Stimulated activated CD4-positive, alpha-beta T cell treated with anti-CD3 and anti-CD28 coated beads, Interleukin-12 subunit alpha, Interleukin-12 subunit beta, amount 100 ng/mL, for 4 hours (primary cell): ENCODE measurements at regions not wholly inside any gene's neighbourhood (a gene's known extent, or its start where the extent isn't known, plus 50 kb on each side); places are given as distances from the start of the nearest gene placed in this dataset.
"Not testable (repeated sequence)": the region's sequence is repeated elsewhere in the genome, so short reads cannot be mapped to it uniquely, and the experiment has no call there.

ENCODE experiments used
- DNase-seq: peaks from one replicate; pipeline ENCODE4 v3.0.0-alpha.2; 2020

DNA sequence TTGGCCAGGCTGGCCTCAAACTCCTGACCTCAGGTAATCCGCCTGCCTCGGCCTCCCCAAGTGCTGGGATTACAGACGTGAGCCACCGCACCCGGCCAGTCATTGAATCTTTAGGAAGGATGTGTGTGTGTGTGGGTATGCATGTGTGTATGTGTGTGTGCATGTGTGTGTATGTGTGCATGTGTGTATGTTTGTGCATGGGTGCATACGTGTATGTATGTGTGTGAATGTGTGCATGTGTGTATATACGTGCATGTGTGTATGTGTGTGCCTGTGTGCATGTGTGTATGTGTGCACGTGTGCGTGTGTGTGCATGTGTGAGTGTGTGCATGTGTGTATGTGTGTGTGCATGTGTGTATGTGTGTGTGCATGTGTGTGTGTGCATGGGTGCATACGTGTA is 120.1 kb upstream of the SHH start:
- not testable (repeated sequence) for DNase-seq

DNA sequence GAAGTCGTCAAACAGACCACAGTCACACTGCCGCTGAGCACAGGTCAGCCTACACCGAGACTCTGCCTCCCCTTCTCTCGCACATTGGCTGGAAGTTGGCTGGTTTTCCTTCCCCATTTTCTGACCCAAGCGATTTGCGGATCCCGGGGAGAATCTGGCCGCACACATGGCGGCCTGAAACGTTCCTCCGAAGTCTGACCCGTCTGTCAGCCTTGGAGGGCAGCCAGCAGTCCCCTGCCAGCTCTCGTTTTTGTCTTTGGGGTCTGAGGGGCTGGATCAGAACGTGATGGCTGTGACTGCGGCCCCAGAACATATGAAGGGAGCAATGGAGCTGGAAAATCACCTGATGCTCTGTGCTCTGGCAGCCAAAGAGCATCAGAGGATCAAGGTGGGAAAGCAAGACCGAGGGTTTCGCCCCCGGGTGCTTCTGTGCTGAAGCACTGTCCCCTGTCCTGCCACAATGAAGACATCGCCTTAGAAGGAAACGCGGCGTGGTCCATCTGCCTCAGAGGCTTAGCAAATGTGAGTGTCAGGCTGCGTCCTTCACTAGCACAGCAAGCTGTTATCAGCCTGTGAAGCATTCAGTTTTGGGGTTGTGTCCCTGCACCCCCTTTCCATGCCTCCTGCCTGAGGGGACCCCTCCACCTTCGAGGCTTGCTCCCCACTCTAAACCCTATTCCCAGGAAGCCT is 119.3 kb upstream of the SHH start:
- DNase-seq = no peak

GRCh38 chr7:155930527-155930926 is 118.3 kb upstream of the SHH start:
- no peak for DNase-seq

- DNase-seq = no peak
Observed at GRCh38 chr7:155930061-155930460, 117.8 kb upstream of the SHH start.

DNA sequence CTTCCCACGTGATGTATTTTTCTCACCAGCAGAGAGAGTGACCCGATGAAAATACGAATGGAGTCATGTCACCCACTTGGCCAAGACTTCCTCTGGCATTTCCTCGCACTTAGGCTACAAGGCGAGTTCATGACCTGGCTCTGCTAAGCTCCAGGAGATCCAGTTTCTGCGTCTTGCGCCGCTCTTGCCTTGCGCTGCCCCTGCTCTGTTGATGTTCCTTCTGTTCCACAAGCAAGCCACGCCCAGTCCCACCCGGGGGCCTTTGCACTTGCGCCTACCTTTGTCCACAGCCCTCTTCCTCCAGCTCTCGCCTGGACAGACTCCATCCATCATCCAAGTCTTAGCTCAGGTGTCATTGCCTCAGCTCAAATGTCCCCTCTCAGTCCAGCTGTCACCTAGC is 116.3 kb upstream of the SHH start:
- DNase-seq = no peak

GRCh38 chr7:155927905-155928304 is 115.6 kb upstream of the SHH start:
- no peak for DNase-seq

GRCh38 chr7:155925682-155926081 is 113.4 kb upstream of the SHH start:
- no peak for DNase-seq

- no peak for DNase-seq
Observed at GRCh38 chr7:155922067-155922816, 110.0 kb upstream of the SHH start.

DNA sequence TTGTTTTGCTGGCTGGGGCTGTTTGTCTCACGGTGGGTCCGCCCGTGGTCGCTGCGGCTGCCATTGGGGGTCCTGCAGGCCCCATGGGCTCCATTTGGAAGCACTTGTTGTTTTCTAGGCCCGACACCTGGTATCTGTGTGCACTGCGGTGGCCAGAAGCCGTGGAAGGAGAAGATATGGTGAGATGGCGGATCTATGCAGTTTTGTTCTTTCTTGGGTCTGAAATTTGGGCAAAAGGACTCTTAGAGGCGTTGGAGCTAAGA is 109.5 kb upstream of the SHH start:
- no peak for DNase-seq

GRCh38 chr7:155921086-155921803 is 109.0 kb upstream of the SHH start:
- DNase-seq = no peak

- DNase-seq = no peak
Observed at GRCh38 chr7:155920068-155920461, 107.8 kb upstream of the SHH start.

- no peak for DNase-seq
Observed at GRCh38 chr7:155919391-155920067, 107.3 kb upstream of the SHH start.

DNA sequence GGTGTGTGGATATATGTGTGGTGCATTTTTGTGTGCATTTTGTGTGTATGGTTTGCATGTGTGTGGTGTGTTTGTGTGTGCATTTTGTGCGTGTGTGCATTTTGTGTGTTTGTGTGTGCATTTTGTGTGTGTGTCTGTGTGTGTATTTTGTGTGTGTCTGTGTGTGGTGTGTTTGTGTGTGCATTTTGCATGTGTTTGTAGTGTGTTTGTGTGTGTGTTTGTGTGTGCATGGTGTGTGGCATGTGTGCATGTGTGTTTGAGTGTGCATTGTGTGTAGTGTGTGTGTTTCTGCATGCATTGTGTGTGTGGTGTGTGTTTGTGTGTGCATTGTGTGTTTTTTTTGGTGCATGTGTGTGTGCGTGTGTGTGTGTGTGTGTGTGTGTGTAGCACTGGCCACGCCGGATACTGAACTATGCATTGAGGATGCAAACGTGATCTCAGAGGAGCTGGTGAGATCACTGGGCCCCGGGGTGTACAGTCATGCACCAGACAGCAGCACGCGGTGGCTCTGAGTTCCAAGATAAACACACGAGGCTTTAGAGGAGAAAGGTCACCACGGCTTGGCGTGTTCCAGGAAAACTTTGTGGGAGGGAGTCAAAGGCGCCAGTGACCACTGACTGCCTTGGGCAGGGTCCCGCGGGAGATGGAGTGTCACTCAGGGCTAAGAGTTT is 106.6 kb upstream of the SHH start:
- no peak for DNase-seq

DNA sequence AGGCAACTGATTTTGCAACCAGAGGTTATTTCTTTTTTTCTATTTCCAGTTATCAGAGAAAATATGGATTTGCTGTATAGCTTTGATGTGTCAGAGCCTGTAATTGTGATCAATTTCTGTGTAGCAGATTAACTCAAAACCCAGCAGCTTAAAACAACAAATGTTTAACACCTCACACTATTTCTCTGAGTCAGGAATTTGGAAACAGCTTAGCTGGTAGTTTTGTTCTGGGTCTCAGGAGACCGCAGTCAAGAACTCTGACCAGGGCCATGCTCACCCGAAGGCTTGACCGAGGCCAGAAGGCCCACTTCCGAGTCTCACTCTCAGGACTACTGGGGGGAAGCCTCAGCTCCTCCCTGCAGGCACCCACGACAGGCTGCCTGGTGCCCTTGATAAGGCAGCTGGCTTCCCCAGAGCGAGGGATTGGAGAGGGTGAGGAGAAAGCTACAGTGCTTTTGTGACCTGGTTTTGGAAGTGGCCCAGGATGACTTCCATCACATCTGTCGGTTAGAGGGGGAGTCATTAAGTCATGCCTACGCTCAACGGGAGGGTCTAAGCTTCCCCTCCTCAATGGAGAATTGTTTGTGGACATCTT is 105.7 kb upstream of the SHH start:
- no peak for DNase-seq

- DNase-seq = no peak
Observed at GRCh38 chr7:155916926-155917655, 104.8 kb upstream of the SHH start.

- DNase-seq = no peak
Observed at GRCh38 chr7:155914341-155914740, 102.1 kb upstream of the SHH start.

DNA sequence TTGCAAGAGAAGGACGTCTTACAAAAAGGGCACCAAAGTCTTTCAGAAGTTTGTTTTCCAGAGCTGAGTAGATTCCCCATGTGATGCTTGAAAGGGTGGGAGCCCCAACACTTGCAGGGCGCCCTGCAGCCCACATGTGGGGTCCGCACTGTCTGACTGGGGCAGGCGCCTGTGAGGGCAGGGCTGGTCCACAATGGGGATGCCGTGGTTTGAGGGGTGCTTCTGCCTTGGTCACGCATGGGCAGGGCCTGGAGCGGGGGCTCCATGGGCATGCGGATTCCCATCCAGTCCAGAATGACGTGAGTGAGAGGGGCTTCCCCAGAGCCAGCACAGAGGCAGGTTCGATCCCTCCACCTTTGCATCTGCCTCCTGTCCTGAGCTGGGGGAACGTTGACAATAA is 101.5 kb upstream of the SHH start:
- no peak for DNase-seq

- DNase-seq = no peak
Observed at GRCh38 chr7:155913291-155913690, 101.0 kb upstream of the SHH start.

DNA sequence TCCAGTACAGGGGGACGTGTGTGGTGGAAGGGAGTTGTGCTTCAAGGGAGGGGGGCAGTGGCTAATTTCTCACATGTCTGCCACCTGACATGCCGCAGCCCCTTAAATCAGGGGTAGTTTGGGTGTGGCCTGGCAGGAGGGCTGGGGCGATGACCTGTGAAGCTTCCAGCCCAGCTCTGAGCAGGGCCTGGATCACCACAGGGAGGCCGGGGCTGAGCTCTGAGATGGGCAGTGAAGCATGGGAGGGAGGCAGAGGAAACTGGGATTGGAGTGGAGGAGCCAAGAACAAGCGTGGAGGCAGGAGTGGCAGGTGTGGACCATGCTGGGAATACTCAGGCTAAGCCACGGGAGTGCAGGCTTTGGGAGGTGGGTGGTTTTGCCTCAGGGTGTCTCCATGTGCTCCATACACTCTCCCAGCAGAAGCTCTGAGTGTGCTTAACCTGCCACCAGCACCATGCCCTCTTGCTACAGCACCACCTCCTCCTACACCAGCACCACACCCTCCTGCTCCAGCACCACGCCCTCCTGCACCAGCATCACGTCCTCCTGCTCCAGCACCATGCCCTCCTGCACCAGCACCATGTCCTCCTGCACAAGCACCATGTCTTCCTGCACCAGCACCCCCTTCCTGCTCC is 99.3 kb upstream of the SHH start:
- DNase-seq = no peak

DNA sequence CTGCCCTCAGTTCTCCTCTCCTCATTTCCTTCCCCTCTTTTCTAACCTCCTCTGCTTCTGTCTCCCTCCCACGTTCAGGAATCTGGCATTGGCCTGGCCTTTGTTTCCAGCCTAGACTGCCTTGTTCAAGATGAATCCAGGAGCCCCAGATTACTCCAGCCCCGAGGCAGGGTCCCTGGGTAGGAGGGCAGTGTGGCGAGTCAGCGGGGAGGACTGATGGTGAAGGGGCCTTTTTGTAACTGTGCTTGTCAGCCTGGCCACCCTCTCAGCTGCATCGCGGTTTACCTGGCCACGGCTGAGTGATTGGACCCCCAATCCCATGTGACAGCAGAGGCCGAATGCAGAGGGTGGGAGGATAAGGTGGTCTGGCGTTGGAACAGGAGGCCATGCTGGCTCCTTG is 96.1 kb upstream of the SHH start:
- no peak for DNase-seq

GRCh38 chr7:155907450-155908200 is 95.4 kb upstream of the SHH start:
- DNase-seq = no peak
